Mucosa of gallbladder (tissue), 1 donor: ENCODE measurements at regions not wholly inside any gene's neighbourhood (a gene's known extent, or its start where the extent isn't known, plus 50 kb on each side); places are given as distances from the start of the nearest gene placed in this dataset.

Source experiments
- DNase-seq: peaks from one replicate; pipeline ENCODE4 v3.0.0-alpha.2; 2020; ENCODE audit warnings: low spot score
- donor health status: DM: no; HTN: no; CAD: no.

- DNase-seq = no peak
Observed at GRCh38 chr4:54988655-54989054, 136.7 kb downstream of the KDR start.

- DNase-seq = no peak
Observed at GRCh38 chr4:54986095-54986846, 139.1 kb downstream of the KDR start.

GRCh38 chr4:54976682-54977081 is 148.7 kb downstream of the KDR start:
- no peak for DNase-seq

GRCh38 chr4:54976031-54976430 is 149.4 kb downstream of the KDR start:
- DNase-seq = no peak

- DNase-seq = no peak
Observed at GRCh38 chr4:54973784-54974183, 151.6 kb downstream of the KDR start.

GRCh38 chr4:54971474-54971950 is 153.9 kb downstream of the KDR start:
- no peak for DNase-seq

- DNase-seq = no peak
Observed at GRCh38 chr4:54967289-54967688, 158.1 kb downstream of the KDR start.

- no peak for DNase-seq
Observed at GRCh38 chr4:54961357-54961975, 163.9 kb downstream of the KDR start.

GRCh38 chr4:54959651-54960116 is 165.7 kb downstream of the KDR start:
- no peak for DNase-seq

GRCh38 chr4:54959131-54959530 is 166.3 kb downstream of the KDR start:
- no peak for DNase-seq

- no peak for DNase-seq
Observed at GRCh38 chr4:54958236-54958635, 167.2 kb downstream of the KDR start.

- no peak for DNase-seq
Observed at GRCh38 chr4:54954656-54955388, 170.6 kb downstream of the KDR start.

GRCh38 chr4:54946741-54947140 is 178.7 kb downstream of the KDR start:
- DNase-seq = no peak

- DNase-seq = no peak
Observed at GRCh38 chr4:54945838-54946237, 179.6 kb downstream of the KDR start.

- DNase-seq = no peak
Observed at GRCh38 chr4:54942721-54943120, 182.7 kb downstream of the KDR start.

GRCh38 chr4:54941994-54942552 is 183.3 kb downstream of the KDR start:
- DNase-seq = no peak

- no peak for DNase-seq
Observed at GRCh38 chr4:54940996-54941865, 184.2 kb downstream of the KDR start.

GRCh38 chr4:54937501-54937900 is 187.9 kb downstream of the KDR start:
- no peak for DNase-seq

- no peak for DNase-seq
Observed at GRCh38 chr4:54933579-54933978, 191.8 kb downstream of the KDR start.

- DNase-seq = no peak
Observed at GRCh38 chr4:54930226-54930625, 195.2 kb downstream of the KDR start.

GRCh38 chr4:54929459-54929858 is 195.9 kb downstream of the KDR start:
- no peak for DNase-seq
